H1 (cell line): ENCODE measurements at regions not wholly inside any gene's neighbourhood (a gene's known extent, or its start where the extent isn't known, plus 50 kb on each side); places are given as distances from the start of the nearest gene placed in this dataset.

Experiments used
- ATF2 ChIP-seq: IDR thresholded peaks from 2 replicates; pipeline ENCODE4 v1.6.1; 2012; ENCODE audit warnings: low read length, inconsistent platforms
- BCL11A ChIP-seq, 2 experiments: IDR thresholded peaks; one replicate each; pipeline ENCODE4 v1.6.1; 2011; ENCODE audit warnings: low read depth in 2 of 2, low read length in 2 of 2, mild to moderate bottlenecking in 2 of 2
- GABPA ChIP-seq: IDR thresholded peaks from 2 replicates; pipeline ENCODE4 v1.6.1; 2011; ENCODE audit warnings: mild to moderate bottlenecking, low read length, moderate library complexity, borderline replicate concordance; ENCODE audit not compliant: insufficient read depth
- NRF1 ChIP-seq: IDR thresholded peaks from 2 replicates; pipeline ENCODE4 v1.6.1; 2011; ENCODE audit warnings: mild to moderate bottlenecking, low read depth, low read length, improper control_type of control experiment

- TF ChIP-seq GABPA (no peak), BCL11A (IDR thresholded peaks at IDR 0.05; ENCODE audit: low read depth in 2 of 2, low read length in 2 of 2) (no peak), ATF2 (peak; percentile 81; the same call in 1 of the 2 replicates), NRF1 (no peak)
Observed at GRCh38 chr9:86807367-86807976, 139.8 kb downstream of the GAS1 start (continued).
